Activated naive CD8-positive, alpha-beta T cell treated with anti-CD3 and anti-CD28 coated beads, Interleukin-2, amount 10 ng/mL, durations not matched to agents 7 days and 5 days (primary cell): ENCODE measurements at regions not wholly inside any gene's neighbourhood (a gene's known extent, or its start where the extent isn't known, plus 50 kb on each side); places are given as distances from the start of the nearest gene placed in this dataset.

ENCODE experiments used
- ATAC-seq: fragments of 150-1000 bp; cut with Tn5 transposase; one replicate; pipeline ENCODE4 v1.10.0; 2021; ENCODE audit warnings: low read depth, moderate library complexity
- POLR2A ChIA-PET: fragments of 350-600 bp; sonication (Branson Sonifier 250); formaldehyde crosslinking; loops from one replicate; lab custom pipeline; 2021; ENCODE audit warnings: antibody characterized with exemption; lab: Charles Lee
- DNase-seq: peaks from one replicate; pipeline ENCODE4 v3.0.0; 2021
- H3K27ac Mint-ChIP-seq: one replicate; pipeline ENCODE4 v1.8.0; 2022; ENCODE audit warnings: mild to moderate bottlenecking, mixed read lengths
- H3K27me3 Mint-ChIP-seq: one replicate; pipeline ENCODE4 v1.8.0; 2022; ENCODE audit warnings: mild to moderate bottlenecking, moderate library complexity, mixed read lengths
- H3K36me3 Mint-ChIP-seq: one replicate; pipeline ENCODE4 v1.8.0; 2021; ENCODE audit warnings: mild to moderate bottlenecking, mixed read lengths
- H3K4me1 Mint-ChIP-seq: one replicate; pipeline ENCODE4 v1.8.0; 2021; ENCODE audit warnings: mixed read lengths
- H3K4me3 Mint-ChIP-seq: one replicate; pipeline ENCODE4 v1.8.0; 2022; ENCODE audit warnings: mild to moderate bottlenecking, moderate library complexity, mixed read lengths
- H3K9me3 Mint-ChIP-seq: one replicate; pipeline ENCODE4 v1.8.0; 2021; ENCODE audit warnings: mixed read lengths

DNA sequence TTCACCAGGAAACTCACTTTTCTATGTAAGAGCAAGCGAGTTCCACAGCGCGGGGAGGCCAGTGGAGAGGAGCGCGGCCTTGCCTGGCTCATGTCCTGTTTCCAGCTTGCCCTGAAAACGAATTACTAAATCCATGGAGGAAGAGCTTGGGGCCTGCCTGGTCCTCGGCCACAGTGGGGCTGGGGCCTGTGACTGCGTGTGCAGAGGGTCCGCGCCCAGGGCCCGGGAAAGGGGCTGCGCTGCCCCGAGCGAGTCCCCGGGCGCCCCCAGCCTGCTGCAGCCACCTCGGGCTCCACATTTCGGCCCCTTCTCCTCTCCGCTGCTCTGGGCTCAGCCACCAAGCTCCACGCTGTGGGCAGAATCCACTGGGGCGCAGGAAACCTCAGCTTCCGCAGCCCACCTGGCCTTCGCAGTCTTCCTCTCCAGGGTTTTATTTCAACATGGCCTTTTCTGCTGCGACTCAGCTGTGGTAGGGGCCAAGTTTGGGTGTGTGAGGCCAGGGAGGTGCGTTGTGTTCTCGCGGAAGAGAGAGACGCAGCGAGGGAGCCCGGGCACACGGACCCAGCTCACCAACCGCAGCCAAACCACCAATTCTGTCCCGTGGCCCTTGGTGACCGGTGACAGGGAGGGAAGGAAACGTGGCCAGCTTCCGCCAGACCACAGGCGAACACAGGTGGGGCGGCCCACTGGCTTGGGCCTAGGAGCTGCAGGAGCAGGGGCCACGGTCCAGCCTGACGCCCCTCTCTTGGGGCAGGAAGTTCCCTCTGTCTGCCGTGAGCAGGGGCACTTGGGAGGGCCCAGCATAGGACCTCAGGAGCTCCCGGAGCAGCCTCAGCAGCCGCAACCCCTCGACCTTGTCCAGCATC lies 211.4 kb downstream of the ERMARD start:
- ATAC-seq (no peak), DNase-seq (no peak)
- Mint-ChIP-seq H3K27ac (no peak overlapping the region), H3K4me1 (peaks cover 16% of the 10 kb centered on the region), H3K9me3 (no peaks in the 10 kb centered on the region), H3K4me3 (peak overlapping the region; percentile 55), H3K36me3 (no peaks in the 10 kb centered on the region), H3K27me3 (peaks cover 19% of the 10 kb centered on the region)
- POLR2A ChIA-PET: no interaction called here

DNA sequence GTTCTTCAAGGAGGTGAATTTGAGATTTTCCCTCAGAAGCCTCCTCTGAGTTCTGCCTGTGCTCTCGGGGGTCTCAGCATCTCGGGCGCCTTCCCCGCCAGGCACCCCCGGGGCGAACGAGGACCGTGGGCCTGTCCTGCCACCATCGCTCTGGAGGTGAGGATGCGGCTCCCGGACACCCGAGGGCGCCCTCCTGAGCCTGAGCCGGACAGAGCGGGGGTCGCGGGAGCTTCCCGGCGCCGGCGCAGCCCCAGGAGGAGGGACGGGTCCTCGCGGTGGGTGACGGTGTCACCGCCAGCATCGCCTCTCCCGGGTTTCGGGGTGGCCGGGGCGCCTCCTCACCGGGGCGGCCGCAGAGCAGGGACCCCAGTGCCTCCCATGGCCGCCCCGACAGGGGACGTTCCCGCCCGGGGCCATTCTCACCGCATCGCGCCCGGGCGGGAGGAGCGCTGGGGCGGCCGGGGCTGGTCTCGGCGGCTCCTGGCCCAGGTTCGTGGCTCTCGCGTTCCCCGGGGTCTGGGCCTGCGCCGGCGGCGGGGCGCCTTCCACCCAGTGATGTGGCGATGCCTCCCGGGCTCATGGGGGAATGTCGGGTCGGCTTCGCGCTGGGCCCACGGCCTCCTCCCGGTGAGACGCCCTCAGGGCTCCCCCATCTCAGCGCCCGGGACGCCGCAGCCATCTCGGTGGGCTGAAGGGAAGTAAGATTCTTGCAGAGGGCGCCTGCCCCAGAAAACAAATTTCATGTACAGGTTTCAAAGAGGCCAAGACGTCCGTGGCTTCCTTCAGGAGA lies 210.5 kb downstream of the ERMARD start:
- POLR2A ChIA-PET: no interaction called here
- ATAC-seq: peak; percentile 36
- Mint-ChIP-seq H3K27me3 (peaks cover 19% of the 10 kb centered on the region), H3K4me1 (peaks cover 16% of the 10 kb centered on the region), H3K4me3 (peak overlapping the region; percentile 76), H3K9me3 (no peaks in the 10 kb centered on the region), H3K36me3 (no peaks in the 10 kb centered on the region), H3K27ac (no peak overlapping the region)
- peak; percentile 58 for DNase-seq

DNA sequence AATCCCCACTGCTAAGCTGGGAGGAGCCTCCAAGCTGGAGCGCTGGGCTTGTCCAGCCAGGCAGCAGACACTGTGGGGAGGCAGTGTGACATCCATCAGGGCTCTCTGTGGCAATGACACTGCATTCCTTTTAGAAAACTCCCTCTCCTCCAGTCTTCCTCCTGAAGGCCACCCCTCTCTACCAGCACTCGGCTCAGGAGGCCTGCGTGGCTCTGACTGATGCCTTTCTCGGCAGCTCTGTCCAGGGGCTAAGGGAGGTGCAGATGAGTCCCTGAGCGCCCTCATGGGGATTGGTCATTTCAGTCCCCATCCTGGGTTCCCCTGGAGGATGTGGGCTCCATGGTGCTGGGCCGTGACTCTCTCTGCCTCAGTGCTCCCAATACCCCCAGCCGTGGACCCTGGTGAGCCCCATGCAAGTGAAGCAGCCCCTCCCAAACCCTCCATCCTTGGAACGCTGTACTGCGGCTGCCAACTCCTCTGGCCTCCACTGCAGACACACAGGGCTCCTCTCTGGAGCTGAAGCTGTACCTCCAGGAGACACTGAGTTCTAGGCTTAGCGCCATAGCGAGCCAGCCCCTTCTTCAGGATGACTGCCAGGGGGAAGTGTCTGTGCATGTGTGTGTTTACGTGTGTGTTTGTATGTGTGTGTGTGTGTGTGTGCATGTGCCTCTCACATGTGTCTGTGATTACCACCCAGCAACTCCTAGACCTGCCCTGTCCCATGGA lies 209.6 kb downstream of the ERMARD start:
- Mint-ChIP-seq H3K4me3 (peak overlapping the region; percentile 76), H3K4me1 (peaks cover 16% of the 10 kb centered on the region), H3K36me3 (no peaks in the 10 kb centered on the region), H3K9me3 (no peaks in the 10 kb centered on the region), H3K27me3 (peaks cover 19% of the 10 kb centered on the region), H3K27ac (peak overlapping the region; percentile 64)
- ATAC-seq (no peak), DNase-seq (no peak)
- POLR2A ChIA-PET: no interaction called here

DNA sequence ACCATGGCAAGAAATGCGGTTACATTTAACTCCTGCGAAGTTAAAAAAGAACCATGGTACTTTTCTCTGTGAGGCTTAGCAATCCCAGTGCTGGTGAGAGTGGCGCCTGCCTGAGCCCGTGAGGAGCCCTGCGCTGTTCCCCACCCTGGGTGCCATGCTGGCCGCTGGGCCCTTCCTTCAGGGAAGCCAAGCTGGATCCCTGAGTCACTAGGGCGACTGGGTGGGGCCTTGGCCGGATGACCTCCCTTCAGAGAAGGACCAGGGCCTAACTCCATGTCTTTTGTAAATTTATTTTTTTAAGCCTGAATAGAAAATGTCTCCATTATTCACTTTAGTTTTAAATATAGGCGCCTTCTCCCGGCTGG lies 209.1 kb downstream of the ERMARD start:
- ATAC-seq: no peak
- Mint-ChIP-seq H3K27ac (no peak overlapping the region), H3K4me3 (no peak overlapping the region), H3K36me3 (no peaks in the 10 kb centered on the region), H3K9me3 (no peaks in the 10 kb centered on the region), H3K27me3 (peaks cover 19% of the 10 kb centered on the region), H3K4me1 (peaks cover 16% of the 10 kb centered on the region)
- DNase-seq: no peak
- POLR2A ChIA-PET: no interaction called here

- POLR2A ChIA-PET: interaction anchor here (0.5 to 1.2 kb wide), 2 partner anchors 128 to 334 kb away, joined by 3 to 4 read pairs; no protein-coding TSS in a partner anchor
- Mint-ChIP-seq H3K36me3 (no peaks in the 10 kb centered on the region), H3K27ac (no peak overlapping the region)
Observed at GRCh38 chr6:169960003-169960344, 208.6 kb downstream of the ERMARD start.

DNA sequence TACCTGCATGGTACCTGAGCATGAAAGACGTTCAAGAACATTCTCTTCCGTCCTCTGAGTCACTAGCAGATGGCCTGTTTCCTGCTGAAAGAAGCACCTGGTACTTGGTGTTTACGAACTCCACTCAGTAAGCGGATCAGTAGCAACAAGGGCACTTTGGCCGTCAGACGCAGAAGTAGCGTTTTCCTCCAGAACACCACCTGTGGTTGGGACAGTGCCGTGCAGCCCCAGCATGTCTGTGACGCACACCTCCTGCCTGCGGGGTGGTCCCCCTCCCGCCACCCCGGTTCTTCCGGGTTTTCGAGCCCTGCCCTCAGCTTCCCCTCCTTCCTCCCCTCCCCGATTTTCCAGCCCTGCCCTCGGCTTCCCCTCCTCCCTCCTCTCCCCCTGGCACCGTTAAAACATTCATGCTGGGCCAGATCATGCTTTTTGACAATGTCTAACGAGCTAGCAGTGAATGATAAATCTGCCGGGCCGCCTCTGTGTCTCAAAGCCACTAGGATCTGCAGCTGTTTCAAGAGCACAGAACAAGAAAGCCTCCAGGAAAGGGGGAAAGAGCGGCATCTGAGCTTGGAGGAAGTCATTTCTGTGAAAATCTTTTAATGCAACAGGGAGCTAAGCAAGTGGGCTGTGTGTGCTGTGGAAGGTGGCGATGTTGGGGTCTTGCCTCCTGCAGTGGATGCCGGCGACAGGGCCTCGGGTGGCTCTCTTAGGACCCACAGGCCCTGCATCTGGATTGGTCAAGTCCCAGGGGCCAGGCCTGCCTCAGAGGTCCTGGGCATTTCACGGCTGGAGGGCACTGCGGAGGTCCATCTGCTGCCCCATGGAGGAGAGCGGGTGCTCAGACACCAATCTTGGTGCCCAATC lies 207.9 kb downstream of the ERMARD start:
- Mint-ChIP-seq H3K27me3 (peaks cover 23% of the 10 kb centered on the region), H3K4me3 (peak overlapping the region; percentile 62), H3K27ac (peak overlapping the region; percentile 85), H3K9me3 (no peaks in the 10 kb centered on the region), H3K36me3 (no peaks in the 10 kb centered on the region), H3K4me1 (peaks cover 18% of the 10 kb centered on the region)
- DNase-seq: peak; percentile 55
- POLR2A ChIA-PET: interaction anchor here (0.5 to 1.2 kb wide), 2 partner anchors 129 to 334 kb away, joined by 3 to 4 read pairs; no protein-coding TSS in a partner anchor
- ATAC-seq: peak; percentile 88

More at GRCh38 chr6:169960003-169960344, 208.6 kb downstream of the ERMARD start:
- no peaks in the 10 kb centered on the region for H3K9me3 Mint-ChIP-seq
- DNase-seq: no peak
- peaks cover 23% of the 10 kb centered on the region for H3K27me3 Mint-ChIP-seq
- H3K4me3 Mint-ChIP-seq: no peak overlapping the region
- peaks cover 18% of the 10 kb centered on the region for H3K4me1 Mint-ChIP-seq
- ATAC-seq: no peak

DNA sequence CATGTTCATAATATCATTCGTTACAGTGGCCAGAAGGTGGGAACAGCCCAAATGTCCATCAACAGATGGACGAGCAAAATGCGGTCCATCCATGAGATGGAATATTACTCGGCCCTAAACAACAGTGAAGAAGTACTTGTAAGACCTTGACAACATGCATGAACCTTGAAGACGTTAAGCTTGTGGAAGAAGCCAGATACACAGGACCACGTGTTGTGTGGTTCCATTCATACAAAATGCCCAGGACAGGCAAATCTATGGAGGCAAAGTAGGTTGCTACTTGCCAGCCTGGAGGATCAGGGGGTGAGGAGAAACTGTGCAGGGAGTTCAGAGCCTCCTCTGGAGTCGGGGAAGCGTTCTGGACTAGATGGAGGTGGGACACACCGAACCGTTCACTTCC lies 207.1 kb downstream of the ERMARD start:
- Mint-ChIP-seq H3K27ac (peak overlapping the region; percentile 38), H3K4me1 (peaks cover 18% of the 10 kb centered on the region), H3K4me3 (no peak overlapping the region), H3K36me3 (no peaks in the 10 kb centered on the region), H3K27me3 (peaks cover 23% of the 10 kb centered on the region), H3K9me3 (no peaks in the 10 kb centered on the region)
- ATAC-seq: no peak
- no peak for DNase-seq
- POLR2A ChIA-PET: no interaction called here

DNA sequence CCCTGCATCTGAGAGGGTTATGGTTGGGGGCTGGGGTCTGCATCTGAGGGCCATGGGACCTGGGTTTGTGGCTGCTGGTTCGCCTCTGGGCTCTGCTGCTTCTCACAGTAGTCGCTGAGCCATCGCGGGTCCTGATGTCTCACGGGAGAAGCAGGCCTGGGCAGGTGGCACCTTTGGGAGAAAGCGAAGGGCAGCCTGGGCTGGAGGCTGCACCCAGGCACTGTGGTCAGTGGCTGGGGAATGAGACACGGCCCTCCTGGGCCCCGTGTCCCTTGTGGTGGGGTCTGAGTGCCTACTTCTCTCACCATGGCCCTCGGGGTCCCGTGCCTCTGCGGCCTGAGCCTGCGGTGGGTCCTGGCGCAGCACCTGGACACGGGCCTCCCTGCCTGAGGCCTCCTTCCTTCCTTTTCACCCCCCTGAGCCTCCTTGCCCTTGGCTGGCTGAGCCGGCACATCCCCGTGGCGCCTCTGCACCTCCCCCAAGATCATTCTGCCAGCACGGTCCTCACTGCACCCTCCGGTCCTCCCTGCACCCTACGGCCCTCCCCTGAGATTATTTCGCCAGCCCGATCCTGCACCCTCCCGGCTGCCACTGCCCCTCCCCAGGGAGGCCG lies 206.0 kb downstream of the ERMARD start:
- DNase-seq: peak; percentile 24

GRCh38 chr6:169956580-169956979 lies 205.2 kb downstream of the ERMARD start:
- peaks cover 18% of the 10 kb centered on the region for H3K4me1 Mint-ChIP-seq
- no peak overlapping the region for H3K27ac Mint-ChIP-seq
- no peaks in the 10 kb centered on the region for H3K9me3 Mint-ChIP-seq
- H3K27me3 Mint-ChIP-seq: peaks cover 19% of the 10 kb centered on the region
- H3K4me3 Mint-ChIP-seq: no peak overlapping the region
- H3K36me3 Mint-ChIP-seq: no peaks in the 10 kb centered on the region
- DNase-seq: no peak
- POLR2A ChIA-PET: no interaction called here
- ATAC-seq: no peak

More for the DNA sequence above, 206.0 kb downstream of the ERMARD start:
- H3K4me3 Mint-ChIP-seq: no peak overlapping the region
- peaks cover 18% of the 10 kb centered on the region for H3K4me1 Mint-ChIP-seq
- H3K9me3 Mint-ChIP-seq: no peaks in the 10 kb centered on the region
- H3K36me3 Mint-ChIP-seq: no peaks in the 10 kb centered on the region
- no peak for ATAC-seq
- peaks cover 22% of the 10 kb centered on the region for H3K27me3 Mint-ChIP-seq
- POLR2A ChIA-PET: no interaction called here
- H3K27ac Mint-ChIP-seq: no peak overlapping the region

DNA sequence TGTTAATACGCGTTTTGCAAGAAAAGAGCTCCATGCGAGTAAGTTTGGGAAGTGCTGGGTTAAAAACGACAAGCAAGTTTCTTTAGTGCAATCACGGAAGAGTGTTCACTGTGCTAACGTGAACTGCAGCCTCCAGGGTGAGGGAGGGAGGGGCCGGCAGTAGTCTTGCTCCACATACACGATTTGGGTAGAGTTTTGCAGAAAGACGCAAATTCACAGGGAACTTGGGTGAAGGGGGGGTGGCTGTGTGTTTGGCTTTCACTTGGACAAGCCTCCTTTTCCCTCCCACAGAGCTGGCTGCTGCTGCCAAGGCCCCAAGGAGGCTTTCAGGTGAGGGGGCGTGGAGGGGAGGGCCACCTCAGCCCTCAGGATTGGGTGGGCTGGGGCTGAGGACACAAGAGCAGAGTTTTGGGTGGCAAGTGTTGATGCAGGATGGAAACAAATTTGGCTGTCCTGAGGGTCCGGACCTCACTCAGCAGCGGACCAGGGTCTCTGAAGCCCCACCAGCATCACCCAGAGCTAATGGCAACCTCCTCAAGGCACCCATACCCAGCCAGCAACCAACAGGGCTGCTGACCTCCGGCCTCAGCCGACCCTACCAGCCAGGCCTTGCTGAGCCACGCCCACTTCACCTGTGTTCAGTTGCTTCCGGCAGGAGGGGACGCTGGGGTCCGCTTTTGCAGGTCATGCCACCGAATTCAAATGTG lies 204.5 kb downstream of the ERMARD start:
- Mint-ChIP-seq H3K27ac (no peak overlapping the region), H3K4me1 (peaks cover 14% of the 10 kb centered on the region), H3K27me3 (peaks cover 15% of the 10 kb centered on the region), H3K9me3 (no peaks in the 10 kb centered on the region), H3K36me3 (no peaks in the 10 kb centered on the region), H3K4me3 (no peak overlapping the region)
- DNase-seq (no peak), ATAC-seq (no peak)
- POLR2A ChIA-PET: no interaction called here

DNA sequence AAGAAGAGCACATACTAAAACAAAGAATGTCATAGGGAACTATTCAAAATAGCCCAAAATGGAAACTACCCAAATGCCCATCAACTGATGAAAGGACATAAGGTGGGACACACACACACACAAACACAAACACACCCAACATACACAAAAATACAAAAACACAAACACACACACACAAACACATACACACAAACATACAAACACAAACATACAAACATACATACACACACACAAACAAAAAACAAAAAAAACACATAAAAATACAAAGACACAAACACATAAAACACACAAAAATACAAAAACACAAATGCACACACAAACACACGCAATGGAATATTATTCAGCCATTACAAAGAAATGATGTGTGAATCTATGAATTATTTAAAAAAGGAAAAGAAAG lies 203.6 kb downstream of the ERMARD start:
- Mint-ChIP-seq H3K4me3 (no peak overlapping the region), H3K27ac (no peak overlapping the region), H3K4me1 (peaks cover 14% of the 10 kb centered on the region), H3K36me3 (no peaks in the 10 kb centered on the region), H3K9me3 (no peaks in the 10 kb centered on the region), H3K27me3 (peaks cover 15% of the 10 kb centered on the region)
- DNase-seq: no peak
- POLR2A ChIA-PET: no interaction called here
- ATAC-seq: no peak

GRCh38 chr6:169953686-169954085 lies 202.3 kb downstream of the ERMARD start:
- Mint-ChIP-seq H3K9me3 (no peaks in the 10 kb centered on the region), H3K4me3 (no peak overlapping the region), H3K36me3 (no peaks in the 10 kb centered on the region), H3K27ac (no peak overlapping the region), H3K4me1 (peaks cover 6% of the 10 kb centered on the region), H3K27me3 (peaks cover 12% of the 10 kb centered on the region)
- no peak for DNase-seq
- POLR2A ChIA-PET: no interaction called here
- no peak for ATAC-seq
